Sciatic nerve (tissue), 2 donors: ENCODE measurements at regions not wholly inside any gene's neighbourhood (a gene's known extent, or its start where the extent isn't known, plus 50 kb on each side); places are given as distances from the start of the nearest gene placed in this dataset.

Experiments used
- ATAC-seq: fragments of 200-7000 bp; cut with Tn5 transposase; one replicate; pipeline ENCODE4 v1.9.1; 2020; ENCODE audit warnings: mild to moderate bottlenecking, moderate library complexity
- DNase-seq: peaks from one replicate; pipeline ENCODE4 v3.0.0-alpha.2; 2020; ENCODE audit warnings: low spot score
- intact Hi-C: fragments of 100-400 bp; cut with DNase I; formaldehyde crosslinking; loops from one replicate; pipeline ENCODE4 v1.14.2; 2022
- donor health status: DM: no; HTN: no; CAD: no.
- donor health status: DM: no; HTN: no; CAD: no.

DNA sequence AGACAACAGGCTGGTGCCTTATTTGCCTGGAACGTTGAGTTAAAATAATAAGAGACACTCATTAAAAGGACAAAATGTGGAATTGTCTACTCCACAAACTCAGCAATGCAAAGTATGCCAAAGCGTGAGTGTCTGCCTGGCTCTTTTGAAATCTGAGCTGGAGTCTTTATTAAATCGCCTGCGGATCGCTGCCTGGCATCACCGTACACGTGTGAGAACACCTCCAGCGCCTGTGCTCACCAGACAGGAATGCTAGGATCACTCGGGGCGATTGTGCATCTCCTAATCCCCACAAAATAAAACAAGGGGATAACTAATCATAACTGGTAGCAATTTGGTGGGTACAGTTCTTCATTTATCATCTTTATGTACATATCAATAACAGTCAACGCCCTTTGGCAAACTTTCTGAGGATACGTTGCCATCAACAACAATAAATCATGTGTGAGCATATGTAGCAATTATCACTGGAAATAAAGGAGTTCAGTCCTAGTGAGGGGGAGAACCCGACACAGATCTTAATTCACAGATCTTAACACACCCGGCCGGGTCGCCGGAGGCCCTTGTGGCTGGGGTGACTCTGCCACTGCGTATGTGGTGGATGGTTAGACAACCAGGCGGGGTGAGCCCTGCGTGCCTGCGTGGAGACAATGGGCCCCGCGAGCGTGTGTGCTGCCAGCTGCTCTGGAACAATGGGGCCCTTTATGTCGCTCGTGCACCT lies 284.9 kb upstream of the IRX1 start:
- intact Hi-C loops: no loop called here
- DNase-seq (no peak), ATAC-seq (peak; percentile 66)

GRCh38 chr5:3309538-3309937 lies 286.1 kb upstream of the IRX1 start:
- intact Hi-C loops: no loop called here
- no peak for DNase-seq
- ATAC-seq: no peak

- DNase-seq (no peak), ATAC-seq (no peak)
- intact Hi-C loops: no loop called here
Measured at GRCh38 chr5:3307982-3308621, 287.5 kb upstream of the IRX1 start.

- intact Hi-C loops: no loop called here
- ATAC-seq: no peak
- DNase-seq: no peak
Measured at GRCh38 chr5:3305432-3305831, 290.2 kb upstream of the IRX1 start.

DNA sequence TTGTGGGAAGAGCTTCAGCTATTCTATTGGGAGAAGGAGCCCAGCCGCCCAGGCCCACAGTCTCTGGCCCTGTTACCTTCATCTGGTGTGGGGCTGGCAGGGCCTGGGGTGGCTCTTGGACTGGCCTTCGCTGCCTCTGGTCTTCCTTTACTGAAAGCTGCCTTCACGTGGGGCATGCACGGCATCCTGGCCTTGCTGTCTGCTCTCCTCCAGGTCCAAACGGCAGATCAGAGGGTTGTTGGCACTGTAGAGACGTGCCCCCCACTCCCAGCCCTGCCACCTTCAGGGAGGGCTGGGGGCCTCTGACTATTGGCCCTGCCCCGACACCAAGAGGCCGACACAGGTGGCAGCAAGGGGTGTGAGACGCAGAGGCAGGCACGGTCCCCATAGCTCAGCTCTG lies 291.3 kb upstream of the IRX1 start:
- ATAC-seq (peak; percentile 15), DNase-seq (no peak)
- intact Hi-C loops: no loop called here

GRCh38 chr5:3303777-3304176 lies 291.9 kb upstream of the IRX1 start:
- ATAC-seq (no peak), DNase-seq (no peak)
- intact Hi-C loops: no loop called here

GRCh38 chr5:3302228-3302627 lies 293.4 kb upstream of the IRX1 start:
- intact Hi-C loops: no loop called here
- ATAC-seq: no peak
- no peak for DNase-seq

GRCh38 chr5:3301306-3301705 lies 294.3 kb upstream of the IRX1 start:
- ATAC-seq (no peak), DNase-seq (no peak)
- intact Hi-C loops: no loop called here

GRCh38 chr5:3300726-3301125 lies 294.9 kb upstream of the IRX1 start:
- no peak for ATAC-seq
- no peak for DNase-seq
- intact Hi-C loops: no loop called here

- intact Hi-C loops: loop anchor here (5.0 kb wide), 1 partner anchor 1247 kb away; no protein-coding TSS in a partner anchor
- ATAC-seq: no peak
- no peak for DNase-seq
Measured at GRCh38 chr5:3299441-3299840, 296.2 kb upstream of the IRX1 start.

- DNase-seq (no peak), ATAC-seq (no peak)
- intact Hi-C loops: loop anchor here (5.0 kb wide), 1 partner anchor 1246 kb away; no protein-coding TSS in a partner anchor
Measured at GRCh38 chr5:3297853-3298252, 297.8 kb upstream of the IRX1 start.

- DNase-seq (no peak), ATAC-seq (no peak)
- intact Hi-C loops: no loop called here
Measured at GRCh38 chr5:3288325-3288724, 307.3 kb upstream of the IRX1 start.

DNA sequence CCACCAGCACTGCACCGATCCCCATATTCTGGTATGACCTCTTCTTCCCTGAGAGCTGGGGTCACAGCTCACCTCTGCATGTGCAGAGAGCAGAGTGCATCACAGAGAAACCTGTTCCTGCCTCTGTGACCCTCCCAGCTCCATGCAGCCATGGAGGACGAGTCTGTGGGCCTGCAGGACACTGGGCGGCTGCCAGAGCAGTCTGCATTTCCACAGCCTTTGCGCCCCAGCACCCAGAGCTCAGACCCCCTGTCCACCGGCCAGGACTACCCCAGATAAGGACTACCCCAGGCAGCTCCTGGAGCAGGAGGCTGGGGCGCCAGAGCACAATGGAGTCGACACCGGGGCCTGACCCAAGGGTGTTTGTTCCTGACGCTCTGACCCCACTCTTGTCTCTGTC lies 308.1 kb upstream of the IRX1 start:
- intact Hi-C loops: no loop called here
- no peak for ATAC-seq
- no peak for DNase-seq

DNA sequence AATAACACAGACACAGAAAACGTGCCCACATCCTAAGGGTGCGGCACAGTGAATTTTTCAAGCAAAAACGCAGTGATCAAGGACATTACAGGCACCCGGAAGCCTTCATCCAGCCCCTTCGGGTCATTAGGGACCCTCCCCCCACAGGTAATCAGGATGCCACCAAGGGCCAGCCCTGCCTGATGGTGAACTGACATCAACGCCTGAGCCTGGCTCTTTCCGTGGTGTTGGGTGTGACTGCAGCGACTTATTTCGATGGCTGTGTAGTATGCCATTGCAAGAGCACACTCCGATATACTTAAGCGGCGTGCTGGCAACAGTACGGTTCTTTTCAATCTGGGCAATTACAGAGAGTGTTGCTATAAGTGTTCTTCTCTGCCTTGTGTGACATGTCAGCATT lies 310.0 kb upstream of the IRX1 start:
- ATAC-seq (no peak), DNase-seq (no peak)
- intact Hi-C loops: no loop called here

DNA sequence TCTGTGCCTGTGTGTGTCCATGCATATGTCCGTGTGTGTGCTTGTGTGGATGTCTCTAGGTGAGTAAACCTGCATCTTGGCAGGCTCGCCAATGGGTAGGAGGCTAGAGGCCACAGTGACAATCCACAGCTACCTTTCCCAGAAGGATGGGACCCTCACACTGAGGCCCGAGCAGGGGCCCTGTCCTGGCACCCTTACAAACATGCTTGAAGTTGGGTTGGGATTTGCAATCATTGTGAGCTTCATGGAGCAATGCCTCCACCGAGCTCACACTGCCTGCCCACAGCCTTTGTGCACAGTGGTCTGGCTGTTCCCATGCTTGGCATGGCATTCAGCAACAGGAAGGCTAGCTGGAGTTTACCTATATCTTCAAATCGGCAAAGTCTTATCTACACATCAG lies 311.1 kb upstream of the IRX1 start:
- no peak for ATAC-seq
- no peak for DNase-seq
- intact Hi-C loops: no loop called here

GRCh38 chr5:3282841-3283240 lies 312.8 kb upstream of the IRX1 start:
- intact Hi-C loops: no loop called here
- ATAC-seq: no peak
- no peak for DNase-seq

GRCh38 chr5:3281366-3281765 lies 314.3 kb upstream of the IRX1 start:
- ATAC-seq (no peak), DNase-seq (no peak)
- intact Hi-C loops: no loop called here

DNA sequence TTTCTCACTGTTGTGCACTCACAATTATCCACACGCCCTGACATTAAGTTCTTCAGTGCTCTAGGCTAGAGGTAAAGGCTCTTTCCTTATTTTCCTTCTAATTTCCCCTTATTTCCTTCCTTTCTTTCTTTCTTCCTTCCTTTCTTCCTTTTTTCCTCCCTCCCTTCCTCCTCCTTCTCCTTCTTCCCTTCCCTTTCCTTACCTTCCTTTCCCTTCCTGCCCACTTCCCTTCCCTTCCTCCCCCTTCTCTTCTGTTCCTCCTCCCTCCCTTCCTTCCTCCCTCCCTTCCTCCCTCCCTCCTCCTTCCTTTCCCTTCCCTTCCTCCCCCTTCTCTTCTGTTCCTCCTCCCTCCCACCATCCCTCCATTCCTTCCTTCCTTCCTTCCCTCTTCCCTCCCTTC lies 317.0 kb upstream of the IRX1 start:
- intact Hi-C loops: no loop called here
- no peak for ATAC-seq
- no peak for DNase-seq

- no peak for DNase-seq
- intact Hi-C loops: no loop called here
Measured at GRCh38 chr5:3277590-3278196, 317.9 kb upstream of the IRX1 start.

GRCh38 chr5:3276896-3277295 lies 318.7 kb upstream of the IRX1 start:
- DNase-seq: no peak
- intact Hi-C loops: no loop called here
- ATAC-seq: no peak

More at GRCh38 chr5:3277590-3278196, 317.9 kb upstream of the IRX1 start:
- ATAC-seq: no peak
